GM23248 (cell line): ENCODE measurements at regions not wholly inside any gene's neighbourhood (a gene's known extent, or its start where the extent isn't known, plus 50 kb on each side); places are given as distances from the start of the nearest gene placed in this dataset.

ENCODE experiments used
- EZH2 ChIP-seq: fragments of 200-600 bp; sonication (generic); IDR thresholded peaks from 2 replicates; pipeline ENCODE4 v1.6.1; 2018; ENCODE audit warnings: antibody characterized with exemption, mild to moderate bottlenecking; ENCODE audit not compliant: insufficient read depth, poor library complexity, severe bottlenecking
- EZH2phosphoT487 ChIP-seq: fragments of 200-600 bp; sonication (generic); IDR thresholded peaks from 2 replicates; pipeline ENCODE4 v1.6.1; 2018; ENCODE audit warnings: antibody characterized with exemption, moderate library complexity, mild to moderate bottlenecking, low read depth; ENCODE audit not compliant: insufficient read depth

- no peak for TF ChIP-seq EZH2phosphoT487
- no peak for TF ChIP-seq EZH2
Observed at GRCh38 chr4:153989505-153989904, 200.6 kb upstream of the SFRP2 start.
